Tibial nerve (tissue), 3 donors: ENCODE measurements at regions not wholly inside any gene's neighbourhood (a gene's known extent, or its start where the extent isn't known, plus 50 kb on each side); places are given as distances from the start of the nearest gene placed in this dataset.

ENCODE experiments used
- POLR2A ChIP-seq, 2 donors: fragments of 450-650 bp; IDR thresholded peaks; one replicate each; pipeline ENCODE4 v1.6.1; 2017; ENCODE audit warnings: antibody characterized with exemption in 2 of 2, mild to moderate bottlenecking in 2 of 2, moderate library complexity in 2 of 2
- TF ChIP-seq, protein P1 (sequence below), 5 experiments: fragments of 200-600 bp in 3 of 5; fragments of 450-650 bp in 2 of 5; sonication (generic) in 3 of 5; IDR thresholded peaks; one replicate each; pipeline ENCODE4 v1.5.1; 2016 to 2019; ENCODE audit warnings: antibody characterized with exemption in 5 of 5, mild to moderate bottlenecking in 3 of 5, moderate library complexity in 2 of 5

DNA sequence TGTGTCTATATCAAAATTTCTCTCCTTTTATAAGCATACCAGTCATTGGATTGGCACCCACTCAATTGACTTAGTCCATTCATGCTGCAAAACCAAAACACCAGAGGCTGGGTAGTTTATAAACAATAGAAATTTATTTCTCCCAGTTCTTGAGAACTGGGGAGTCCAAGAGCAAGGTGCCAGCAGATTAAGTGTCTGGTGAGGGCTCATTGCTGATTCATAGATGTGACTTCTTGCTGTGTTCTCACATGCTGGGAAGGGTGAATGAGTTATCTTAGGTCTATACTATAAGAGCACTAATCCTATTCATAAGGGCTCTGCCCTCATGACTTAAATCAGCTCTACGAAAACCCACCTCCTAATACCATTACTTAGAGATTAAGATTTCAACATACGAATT lies 501.4 kb downstream of the EPM2A start:
- TF ChIP-seq POLR2A (IDR thresholded peaks at IDR 0.05) = no peak
- TF ChIP-seq, protein P1, sequence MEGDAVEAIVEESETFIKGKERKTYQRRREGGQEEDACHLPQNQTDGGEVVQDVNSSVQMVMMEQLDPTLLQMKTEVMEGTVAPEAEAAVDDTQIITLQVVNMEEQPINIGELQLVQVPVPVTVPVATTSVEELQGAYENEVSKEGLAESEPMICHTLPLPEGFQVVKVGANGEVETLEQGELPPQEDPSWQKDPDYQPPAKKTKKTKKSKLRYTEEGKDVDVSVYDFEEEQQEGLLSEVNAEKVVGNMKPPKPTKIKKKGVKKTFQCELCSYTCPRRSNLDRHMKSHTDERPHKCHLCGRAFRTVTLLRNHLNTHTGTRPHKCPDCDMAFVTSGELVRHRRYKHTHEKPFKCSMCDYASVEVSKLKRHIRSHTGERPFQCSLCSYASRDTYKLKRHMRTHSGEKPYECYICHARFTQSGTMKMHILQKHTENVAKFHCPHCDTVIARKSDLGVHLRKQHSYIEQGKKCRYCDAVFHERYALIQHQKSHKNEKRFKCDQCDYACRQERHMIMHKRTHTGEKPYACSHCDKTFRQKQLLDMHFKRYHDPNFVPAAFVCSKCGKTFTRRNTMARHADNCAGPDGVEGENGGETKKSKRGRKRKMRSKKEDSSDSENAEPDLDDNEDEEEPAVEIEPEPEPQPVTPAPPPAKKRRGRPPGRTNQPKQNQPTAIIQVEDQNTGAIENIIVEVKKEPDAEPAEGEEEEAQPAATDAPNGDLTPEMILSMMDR (IDR thresholded peaks at IDR 0.05) = no peak
